ENCODE measurements at regions not wholly inside any gene's neighbourhood (a gene's known extent, or its start where the extent isn't known, plus 50 kb on each side); places are given as distances from the start of the nearest gene placed in this dataset.

DNA sequence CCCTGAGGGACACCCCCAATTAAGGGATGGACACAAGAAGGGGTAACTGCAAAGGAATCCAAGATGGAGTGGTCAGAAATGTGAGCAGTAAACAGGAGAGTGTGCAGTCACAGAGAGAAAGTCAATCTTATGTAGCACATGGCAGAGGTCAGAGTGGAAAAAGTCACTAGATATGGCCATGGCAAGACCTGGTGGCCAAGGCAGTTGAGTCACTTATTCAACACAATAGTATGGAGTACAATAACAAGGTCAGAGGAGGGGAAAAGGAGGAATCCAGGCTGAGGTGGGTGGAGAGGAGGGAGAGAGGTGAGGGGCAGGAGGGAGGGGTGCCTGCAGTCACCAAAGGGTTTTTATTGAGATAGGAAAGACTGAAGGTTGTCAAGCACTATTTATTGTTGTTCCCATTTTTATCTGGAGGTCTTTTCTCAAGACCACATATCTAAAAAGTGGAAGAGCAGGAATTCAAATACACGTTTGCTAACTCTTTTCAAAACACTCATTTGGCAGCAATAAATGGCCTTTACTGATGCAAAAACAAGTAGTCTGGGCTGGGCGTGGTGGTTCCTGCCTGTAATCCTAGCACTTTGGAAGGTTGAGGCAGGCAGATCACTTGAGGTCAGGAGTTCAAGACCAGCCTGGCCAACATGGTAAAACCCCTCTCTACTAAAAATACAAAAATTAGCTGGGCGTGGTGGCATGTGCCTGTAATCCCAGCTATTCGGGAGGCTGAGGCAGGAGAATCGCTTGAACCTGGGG is 53.3 kb upstream of the ARHGEF3 start:
- TF ChIP-seq, protein P1, sequence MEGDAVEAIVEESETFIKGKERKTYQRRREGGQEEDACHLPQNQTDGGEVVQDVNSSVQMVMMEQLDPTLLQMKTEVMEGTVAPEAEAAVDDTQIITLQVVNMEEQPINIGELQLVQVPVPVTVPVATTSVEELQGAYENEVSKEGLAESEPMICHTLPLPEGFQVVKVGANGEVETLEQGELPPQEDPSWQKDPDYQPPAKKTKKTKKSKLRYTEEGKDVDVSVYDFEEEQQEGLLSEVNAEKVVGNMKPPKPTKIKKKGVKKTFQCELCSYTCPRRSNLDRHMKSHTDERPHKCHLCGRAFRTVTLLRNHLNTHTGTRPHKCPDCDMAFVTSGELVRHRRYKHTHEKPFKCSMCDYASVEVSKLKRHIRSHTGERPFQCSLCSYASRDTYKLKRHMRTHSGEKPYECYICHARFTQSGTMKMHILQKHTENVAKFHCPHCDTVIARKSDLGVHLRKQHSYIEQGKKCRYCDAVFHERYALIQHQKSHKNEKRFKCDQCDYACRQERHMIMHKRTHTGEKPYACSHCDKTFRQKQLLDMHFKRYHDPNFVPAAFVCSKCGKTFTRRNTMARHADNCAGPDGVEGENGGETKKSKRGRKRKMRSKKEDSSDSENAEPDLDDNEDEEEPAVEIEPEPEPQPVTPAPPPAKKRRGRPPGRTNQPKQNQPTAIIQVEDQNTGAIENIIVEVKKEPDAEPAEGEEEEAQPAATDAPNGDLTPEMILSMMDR (conservative IDR thresholded peaks at IDR 0.05), result no peak
- no peak for TF ChIP-seq EZH2 (IDR thresholded peaks at IDR 0.05; ENCODE audit: low read depth)
